Hematopoietic multipotent progenitor cell (in vitro differentiated cells): ENCODE measurements at regions not wholly inside any gene's neighbourhood (a gene's known extent, or its start where the extent isn't known, plus 50 kb on each side); places are given as distances from the start of the nearest gene placed in this dataset.
"Not testable (repeated sequence)": the region's sequence is repeated elsewhere in the genome, so short reads cannot be mapped to it uniquely, and the experiment has no call there.

ENCODE experiments used
- DNase-seq, 3 donors: peaks; one replicate each; pipeline ENCODE4 v3.0.0-alpha.2; 2011 to 2015; ENCODE audit warnings: low read depth in 2 of 3, low spot score in 2 of 3

- DNase-seq = no peak
Observed at GRCh38 chr6:101108286-101108685, 227.2 kb upstream of the ASCC3 start.

- no peak for DNase-seq
Observed at GRCh38 chr6:101110814-101111213, 229.7 kb upstream of the ASCC3 start.

- no peak for DNase-seq
Observed at GRCh38 chr6:101113468-101114260, 232.5 kb upstream of the ASCC3 start.

GRCh38 chr6:101114703-101115102 lies 233.6 kb upstream of the ASCC3 start:
- peak in 2 of 3 donors; percentile 1 to 15 for DNase-seq

- no peak for DNase-seq
Observed at GRCh38 chr6:101116337-101116736, 235.2 kb upstream of the ASCC3 start.

- DNase-seq = no peak
Observed at GRCh38 chr6:101117393-101118135, 236.4 kb upstream of the ASCC3 start.

GRCh38 chr6:101118136-101118396 lies 236.9 kb upstream of the ASCC3 start:
- DNase-seq = no peak

- no peak for DNase-seq
Observed at GRCh38 chr6:101120747-101121146, 239.6 kb upstream of the ASCC3 start.

- DNase-seq = no peak
Observed at GRCh38 chr6:101125380-101125971, 244.3 kb upstream of the ASCC3 start.

GRCh38 chr6:101126501-101126900 lies 245.4 kb upstream of the ASCC3 start:
- DNase-seq = no peak

- no peak for DNase-seq
Observed at GRCh38 chr6:101129851-101130250, 248.7 kb upstream of the ASCC3 start.

- no peak for DNase-seq
Observed at GRCh38 chr6:101146389-101146788, 247.1 kb upstream of the GRIK2 start.

- DNase-seq = no peak
Observed at GRCh38 chr6:101150226-101150625, 243.3 kb upstream of the GRIK2 start.

GRCh38 chr6:101157638-101158037 lies 235.9 kb upstream of the GRIK2 start:
- DNase-seq = not testable (repeated sequence)

GRCh38 chr6:101163611-101164010 lies 229.9 kb upstream of the GRIK2 start:
- DNase-seq = no peak

- no peak for DNase-seq
Observed at GRCh38 chr6:101167638-101168037, 225.9 kb upstream of the GRIK2 start.

- DNase-seq = not testable (repeated sequence)
Observed at GRCh38 chr6:101171049-101171448, 222.5 kb upstream of the GRIK2 start.

- no peak for DNase-seq
Observed at GRCh38 chr6:101178748-101179147, 214.8 kb upstream of the GRIK2 start.

GRCh38 chr6:101181006-101181405 lies 212.5 kb upstream of the GRIK2 start:
- no peak for DNase-seq

GRCh38 chr6:101188285-101188798 lies 205.2 kb upstream of the GRIK2 start:
- not testable (repeated sequence) for DNase-seq

- no peak for DNase-seq
Observed at GRCh38 chr6:101195588-101195987, 197.9 kb upstream of the GRIK2 start.

GRCh38 chr6:101199441-101199840 lies 194.1 kb upstream of the GRIK2 start:
- DNase-seq = no peak
